Stimulated activated CD4-positive, alpha-beta T cell treated with anti-CD3 and anti-CD28 coated beads, Interleukin-4, amount 100 ng/mL, for 24 hours (primary cell): ENCODE measurements at regions not wholly inside any gene's neighbourhood (a gene's known extent, or its start where the extent isn't known, plus 50 kb on each side); places are given as distances from the start of the nearest gene placed in this dataset.
"Not testable (repeated sequence)": the region's sequence is repeated elsewhere in the genome, so short reads cannot be mapped to it uniquely, and the experiment has no call there.

Source experiments
- DNase-seq: peaks from one replicate; pipeline ENCODE4 v3.0.0-alpha.2; 2020

DNA sequence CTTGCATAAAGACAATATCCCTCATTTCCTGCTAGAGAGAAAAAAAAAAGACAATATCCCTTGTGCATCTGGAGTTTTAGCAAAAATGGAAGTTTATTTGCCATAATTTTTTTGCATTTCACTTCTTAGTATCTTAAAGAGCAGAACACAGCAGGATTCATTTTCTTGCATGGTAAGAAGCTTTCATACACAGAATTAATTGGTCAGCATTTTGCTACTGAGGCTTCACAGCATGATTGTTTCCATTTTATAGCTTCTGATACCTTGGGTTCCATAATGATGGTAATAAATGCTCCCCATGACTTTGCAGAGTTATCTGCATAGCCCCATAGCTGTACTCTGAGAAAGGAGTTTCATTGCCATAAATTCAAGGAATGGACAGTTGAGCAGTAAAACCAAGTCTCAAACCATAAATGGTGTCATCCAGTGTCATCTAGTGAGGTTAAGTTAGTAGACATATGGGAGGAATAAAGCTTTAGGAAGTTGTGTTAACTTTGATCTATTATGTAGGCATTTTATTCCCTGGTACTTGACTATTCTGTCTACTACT, 88.8 kb upstream of the PLD5 start:
- DNase-seq = no peak

DNA sequence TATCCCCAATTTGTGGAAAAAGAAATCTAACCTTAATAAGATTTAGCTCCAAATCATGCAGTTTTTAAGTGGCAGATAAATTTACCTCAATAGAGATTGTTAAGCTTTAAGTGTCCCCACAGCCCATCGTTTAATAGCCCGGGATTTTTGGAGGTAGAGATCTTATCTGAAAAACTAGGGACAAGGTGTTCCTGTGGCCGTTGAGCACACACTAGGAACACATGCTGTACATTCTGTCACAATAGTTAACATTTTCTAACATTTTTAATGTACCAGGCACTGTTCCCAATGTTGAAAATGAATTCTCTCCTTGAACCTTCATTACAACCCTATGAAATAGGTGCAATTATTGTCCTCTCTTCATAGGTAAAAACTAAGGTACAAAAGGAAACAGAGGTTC, 85.7 kb upstream of the PLD5 start:
- no peak for DNase-seq

DNA sequence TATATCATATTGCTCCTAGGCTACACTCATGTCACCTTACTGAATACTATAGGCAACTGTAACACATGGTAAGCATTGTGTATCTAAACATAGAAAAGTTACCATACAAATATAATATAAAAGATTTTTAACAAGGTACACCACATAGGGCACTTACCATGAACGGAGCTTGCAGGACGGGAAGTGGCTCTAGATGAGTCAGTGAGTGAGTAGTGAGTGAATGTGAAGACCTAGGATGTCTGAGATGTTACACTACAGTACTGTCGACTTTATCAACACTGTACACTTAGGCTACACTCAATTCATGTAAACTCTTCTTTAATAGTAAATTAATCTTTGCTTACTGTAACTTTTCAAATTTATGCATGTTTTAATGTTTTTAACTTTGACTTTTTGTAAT, 81.0 kb upstream of the PLD5 start:
- DNase-seq = no peak

DNA sequence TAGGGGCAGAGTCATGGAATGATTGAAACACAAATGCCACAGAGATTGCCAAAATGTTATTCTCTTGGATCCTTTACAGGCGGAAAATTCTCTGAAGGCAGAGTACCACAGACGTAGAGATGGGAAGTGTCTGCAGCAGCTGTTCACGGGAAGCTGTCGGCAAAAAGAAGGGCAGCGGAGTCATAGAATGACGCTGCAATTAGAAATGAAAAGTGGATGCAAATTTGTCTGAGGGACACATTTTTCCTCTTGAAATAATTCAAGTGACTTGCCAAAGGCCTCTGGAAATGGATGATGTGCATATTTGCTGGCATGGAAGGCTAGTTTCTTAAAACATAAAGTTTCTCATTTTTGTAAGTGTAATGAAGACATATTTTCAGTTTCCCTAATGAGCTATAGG, 77.5 kb upstream of the PLD5 start:
- no peak for DNase-seq

DNA sequence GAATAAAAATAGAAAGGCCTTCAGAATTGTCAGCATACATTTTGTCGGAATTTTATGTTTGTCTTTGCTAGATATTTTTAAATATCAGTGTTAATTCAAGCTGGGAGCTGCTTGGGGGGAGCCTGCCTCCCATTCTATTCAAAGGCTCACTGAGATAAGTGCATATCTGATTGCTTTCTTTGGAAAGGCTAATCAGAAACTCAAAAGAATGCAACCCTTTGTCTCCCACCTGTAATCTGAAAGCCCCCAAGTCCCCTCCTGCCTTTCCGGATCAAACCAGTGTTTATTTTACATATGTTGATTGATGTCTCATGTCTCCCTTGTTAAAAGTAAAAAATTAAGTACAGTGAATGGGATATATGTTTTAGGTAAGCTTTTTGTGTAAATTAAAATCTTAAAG, 69.3 kb upstream of the PLD5 start:
- DNase-seq = not testable (repeated sequence)

DNA sequence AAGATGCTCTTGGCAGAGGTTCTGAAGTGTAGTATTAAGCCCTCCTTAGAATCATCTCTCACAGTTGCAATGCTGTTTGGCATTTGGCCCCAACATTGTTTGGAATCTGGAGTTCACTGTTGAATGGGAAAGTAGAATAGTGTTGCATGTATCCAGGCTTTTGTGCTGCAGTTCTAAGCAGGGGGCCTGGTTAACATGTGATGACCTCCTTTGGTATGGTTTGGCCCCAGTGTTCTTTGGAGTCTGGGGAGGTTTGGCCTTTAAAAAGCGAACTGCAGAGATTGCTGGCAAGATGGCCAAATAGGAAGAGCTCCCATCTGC, 61.8 kb upstream of the PLD5 start:
- no peak for DNase-seq

DNA sequence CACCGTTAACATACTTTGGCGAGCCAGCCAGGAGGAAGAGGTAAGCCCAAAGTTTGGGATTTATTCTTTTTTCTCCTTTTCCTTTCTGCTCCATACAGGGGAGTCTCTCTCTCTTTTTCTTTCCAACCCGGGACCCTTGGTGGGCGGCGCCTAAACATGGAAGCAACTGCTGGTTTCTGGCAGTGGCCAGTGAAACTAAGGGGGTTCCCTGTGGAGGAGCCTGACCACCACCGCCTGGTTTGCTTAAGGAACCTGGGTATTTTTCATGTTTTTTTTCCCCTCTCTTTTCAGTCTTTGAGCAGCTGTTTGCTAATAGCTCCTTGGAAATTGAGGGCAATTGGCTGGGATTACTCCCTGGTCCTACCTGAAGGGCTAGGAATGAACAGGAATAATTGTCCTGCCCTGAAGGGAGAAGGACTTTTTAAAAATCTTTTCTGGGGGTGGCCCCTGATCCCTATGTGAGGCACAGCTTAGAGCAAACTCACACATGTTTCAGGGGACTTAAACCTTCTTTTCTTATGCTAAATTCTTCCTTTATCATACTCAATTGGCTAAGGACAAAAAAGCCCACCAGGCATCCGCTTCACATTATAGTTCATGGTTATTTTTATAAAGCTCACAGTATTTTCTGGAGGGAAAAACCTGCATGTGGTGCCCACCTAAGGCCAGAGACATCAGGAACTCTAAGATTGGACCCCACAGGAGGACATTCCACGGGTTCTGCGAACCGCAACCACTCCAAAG, 61.3 kb upstream of the PLD5 start:
- DNase-seq = no peak

DNA sequence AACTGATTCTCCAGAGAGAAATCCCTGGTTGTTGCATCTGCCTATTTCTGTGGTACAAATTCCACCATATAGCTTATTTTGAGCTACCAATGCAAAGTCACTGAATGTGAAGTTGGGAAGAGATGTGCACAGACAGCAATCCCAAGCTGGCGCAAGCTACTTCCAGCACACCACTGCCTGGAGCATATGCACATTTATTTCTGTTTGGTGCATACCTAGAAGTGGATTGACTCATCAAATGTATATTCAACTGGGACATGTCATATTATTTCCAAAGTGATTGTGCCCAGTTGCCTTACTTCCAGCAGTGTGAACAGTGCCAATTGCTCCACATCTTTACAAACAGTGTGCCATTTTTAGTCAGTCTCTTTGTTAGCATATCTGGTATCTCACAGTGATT, 58.2 kb upstream of the PLD5 start:
- DNase-seq = no peak

DNA sequence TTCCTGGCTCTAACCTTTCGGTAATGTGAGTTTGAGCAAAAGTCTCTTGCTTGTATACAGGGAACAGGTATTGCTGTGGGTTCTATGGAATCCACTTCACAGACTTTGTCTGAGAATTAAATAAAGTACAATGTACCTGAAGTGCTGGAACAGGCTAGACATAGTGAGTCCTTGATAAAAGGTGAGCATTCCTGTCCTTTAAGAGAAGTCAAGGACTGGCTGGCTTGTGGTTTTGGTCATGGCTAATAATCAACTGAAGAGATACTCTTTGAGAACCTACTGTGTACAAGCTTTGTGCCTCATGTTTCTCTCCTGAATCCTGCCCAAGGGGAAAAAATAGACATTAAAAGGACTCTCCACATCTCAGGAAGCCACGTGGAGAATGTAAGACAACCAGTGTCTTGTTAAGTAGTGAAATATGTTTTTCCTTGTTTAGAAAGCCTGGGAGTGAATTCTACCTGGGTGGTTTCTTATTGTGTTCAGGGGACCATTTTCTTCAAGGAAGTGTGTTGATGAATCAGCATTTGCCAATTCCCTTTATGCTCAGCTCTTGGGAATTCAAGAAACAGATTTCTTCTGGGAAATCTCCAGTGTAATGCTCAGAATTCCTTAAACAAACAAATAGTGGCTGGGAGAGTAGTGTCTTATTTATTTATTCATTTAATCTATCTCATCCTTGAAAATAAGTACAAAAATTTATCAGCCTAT, 55.2 kb upstream of the PLD5 start:
- DNase-seq = no peak
